DOHH2 (cell line): ENCODE measurements at regions not wholly inside any gene's neighbourhood (a gene's known extent, or its start where the extent isn't known, plus 50 kb on each side); places are given as distances from the start of the nearest gene placed in this dataset.

Experiments used
- CTCF ChIP-seq: fragments of 200-600 bp; sonication (generic); IDR thresholded peaks from one replicate; pipeline ENCODE4 v1.5.1; 2014; ENCODE audit warnings: antibody characterized with exemption, mild to moderate bottlenecking, low read depth, low read length; ENCODE audit not compliant: poor library complexity, severe bottlenecking
- EZH2phosphoT487 ChIP-seq: fragments of 200-600 bp; sonication (generic); IDR thresholded peaks from 2 replicates; pipeline ENCODE4 v1.6.1; 2017; ENCODE audit warnings: borderline replicate concordance, mild to moderate bottlenecking, antibody characterized with exemption, low read length, moderate library complexity, mixed read lengths

GRCh38 chr10:43884501-43885105, 235.9 kb upstream of the ZNF32 start:
- no peak for TF ChIP-seq CTCF
- no peak for TF ChIP-seq EZH2phosphoT487
